HEK293 (cell line): ENCODE measurements at regions not wholly inside any gene's neighbourhood (a gene's known extent, or its start where the extent isn't known, plus 50 kb on each side); places are given as distances from the start of the nearest gene placed in this dataset.
"Not testable (repeated sequence)": the region's sequence is repeated elsewhere in the genome, so short reads cannot be mapped to it uniquely, and the experiment has no call there.

ENCODE experiments used
- CTCF ChIP-seq: fragments of 450-650 bp; formaldehyde crosslinking; IDR thresholded peaks from 2 replicates; pipeline ENCODE4 v1.5.1; 2016; ENCODE audit warnings: missing biosample characterization, missing genetic modification characterization
- ELK4 ChIP-seq: IDR thresholded peaks from 2 replicates; pipeline ENCODE4 v1.6.1; 2011; ENCODE audit warnings: mild to moderate bottlenecking, low read depth, low read length, borderline replicate concordance
- PRDM1 ChIP-seq: fragments of 450-650 bp; formaldehyde crosslinking; IDR thresholded peaks from 2 replicates; pipeline ENCODE4; 2016; ENCODE audit warnings: missing biosample characterization, missing genetic modification characterization
- REST ChIP-seq: fragments of 450-650 bp; formaldehyde crosslinking; IDR thresholded peaks from 2 replicates; pipeline ENCODE4 v1.5.1; 2016; ENCODE audit warnings: missing biosample characterization, missing genetic modification characterization
- YY2 ChIP-seq: fragments of 450-650 bp; formaldehyde crosslinking; IDR thresholded peaks from 2 replicates; pipeline ENCODE4 v1.5.1; 2016; ENCODE audit warnings: missing biosample characterization, missing genetic modification characterization
- ZBTB44 ChIP-seq: fragments of 450-650 bp; IDR thresholded peaks from 2 replicates; pipeline ENCODE4 v1.5.1; 2018; ENCODE audit warnings: missing biosample characterization, mild to moderate bottlenecking, missing genetic modification characterization
- ZFP41 ChIP-seq: fragments of 450-650 bp; formaldehyde crosslinking; IDR thresholded peaks from 2 replicates; pipeline ENCODE4 v1.5.1; 2016; ENCODE audit warnings: missing biosample characterization, missing genetic modification characterization, borderline replicate concordance
- ZNF416 ChIP-seq: fragments of 450-650 bp; formaldehyde crosslinking; IDR thresholded peaks from 2 replicates; pipeline ENCODE4 v1.5.1; 2016; ENCODE audit warnings: missing biosample characterization, missing genetic modification characterization
- ZNF529 ChIP-seq: fragments of 450-650 bp; formaldehyde crosslinking; IDR thresholded peaks from 2 replicates; pipeline ENCODE4 v1.5.1; 2017; ENCODE audit warnings: missing genetic modification characterization, missing biosample characterization; ENCODE audit not compliant: insufficient replicate concordance
- ZNF639 ChIP-seq: fragments of 450-650 bp; formaldehyde crosslinking; IDR thresholded peaks from 2 replicates; pipeline ENCODE4 v1.5.1; 2016; ENCODE audit warnings: missing biosample characterization, missing genetic modification characterization
- ZNF785 ChIP-seq: fragments of 450-650 bp; formaldehyde crosslinking; IDR thresholded peaks from 2 replicates; pipeline ENCODE4 v1.5.1; 2016; ENCODE audit warnings: missing biosample characterization, missing genetic modification characterization

GRCh38 chr9:42490989-42491388 is 307.5 kb downstream of the SPATA31A6 start:
- not testable (repeated sequence) for TF ChIP-seq ZBTB44 (tag by site-specific recombination); ZFP41 (tag by site-specific recombination); ZNF529; REST (tag by site-specific recombination); ZNF639 (tag by site-specific recombination); ZNF416 (tag by site-specific recombination); ELK4; CTCF; YY2; ZNF785; PRDM1 (tag by site-specific recombination)
